GM19240 (cell line): ENCODE measurements at regions not wholly inside any gene's neighbourhood (a gene's known extent, or its start where the extent isn't known, plus 50 kb on each side); places are given as distances from the start of the nearest gene placed in this dataset.

Source experiments
- DNase-seq: peaks from one replicate; pipeline ENCODE4 v3.0.0; 2011; ENCODE audit warnings: low spot score; ENCODE audit not compliant: insufficient read length

- no peak for DNase-seq
These were observed 492.4 kb upstream of the SORCS1 start for GRCh38 chr10:107656932-107657331.

- no peak for DNase-seq
These were observed 489.4 kb upstream of the SORCS1 start for GRCh38 chr10:107653832-107654287.

- DNase-seq: no peak
These were observed 486.4 kb upstream of the SORCS1 start for GRCh38 chr10:107650939-107651338.

DNA sequence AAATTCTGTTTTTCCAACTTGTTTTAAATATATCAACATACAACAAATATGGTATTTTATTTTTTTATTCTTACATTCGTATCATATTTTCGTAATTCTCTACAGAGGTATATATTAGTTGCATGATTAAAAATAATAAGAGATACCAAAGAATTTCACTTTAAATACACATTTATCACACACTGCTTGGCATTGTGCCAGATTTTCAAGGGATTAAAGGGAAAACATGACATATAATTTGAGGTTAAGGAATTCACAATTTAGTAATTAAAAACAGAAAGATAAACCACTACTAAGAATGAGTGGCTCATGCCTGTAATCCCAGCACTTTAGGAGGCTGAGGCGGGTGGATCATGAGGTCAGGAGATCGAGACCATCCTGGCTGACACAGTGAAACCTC, 484.7 kb upstream of the SORCS1 start:
- DNase-seq: no peak

DNA sequence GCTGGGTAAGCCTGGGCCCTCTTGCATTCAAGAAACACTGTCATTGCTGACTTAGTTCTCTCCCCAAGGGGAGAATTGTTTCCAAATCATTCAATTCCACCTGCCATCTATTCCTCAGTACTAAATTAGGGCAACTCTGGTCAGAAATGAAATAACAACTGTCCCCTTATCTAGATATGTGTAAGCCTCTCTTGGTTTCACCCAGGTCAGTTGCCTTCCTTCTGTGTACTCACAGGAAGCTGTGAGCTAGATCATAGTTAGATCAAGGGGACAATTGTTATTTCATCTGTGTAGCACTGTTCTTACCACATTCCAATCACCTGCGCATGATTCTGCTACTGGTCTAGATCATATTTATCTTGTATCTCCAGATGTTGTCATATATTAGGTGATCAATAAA, 483.0 kb upstream of the SORCS1 start:
- DNase-seq: no peak

- no peak for DNase-seq
These were observed 467.4 kb upstream of the SORCS1 start for GRCh38 chr10:107631876-107632275.

GRCh38 chr10:107626862-107627261, 462.4 kb upstream of the SORCS1 start:
- DNase-seq: no peak

DNA sequence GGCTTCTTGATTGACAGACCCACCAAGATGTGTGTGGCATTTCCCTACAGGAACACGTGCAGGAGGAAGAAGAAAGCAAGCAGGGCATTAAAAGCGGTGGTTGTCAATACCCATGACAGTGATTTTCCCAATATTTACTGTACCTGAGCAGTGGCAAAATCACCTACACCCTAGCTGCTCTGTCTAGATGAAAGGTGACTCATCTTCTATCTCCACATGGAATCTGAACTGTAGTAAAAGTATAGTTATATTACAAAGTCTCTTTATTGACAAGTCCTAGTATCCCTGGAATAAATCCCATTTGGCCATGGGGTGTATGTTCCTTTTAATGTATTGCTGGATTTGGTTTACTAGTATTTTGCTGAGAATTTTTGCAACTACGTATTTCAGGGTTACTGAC, 458.8 kb upstream of the SORCS1 start:
- no peak for DNase-seq

DNA sequence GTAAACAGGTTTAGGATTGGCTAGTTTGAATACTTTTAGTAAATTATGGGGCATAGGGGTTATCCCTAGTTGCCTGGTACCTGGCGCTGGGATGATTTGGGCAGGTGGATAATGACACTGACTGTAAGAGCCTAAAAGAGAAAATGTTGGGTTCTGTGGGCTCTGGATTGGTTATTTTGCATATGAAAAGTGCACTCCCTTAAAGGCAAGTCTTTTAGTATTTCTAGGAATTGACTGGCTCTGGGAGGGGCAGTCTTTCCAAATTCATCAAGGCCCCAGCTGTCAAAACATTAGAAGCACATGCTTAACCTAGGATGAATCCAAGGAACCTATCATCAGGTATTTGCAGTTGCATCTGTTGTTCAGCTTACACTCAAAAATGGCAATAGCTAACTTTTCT, 454.6 kb upstream of the SORCS1 start:
- DNase-seq: no peak

GRCh38 chr10:107618504-107618994, 454.0 kb upstream of the SORCS1 start:
- DNase-seq: no peak

GRCh38 chr10:107616463-107617410, 452.2 kb upstream of the SORCS1 start:
- no peak for DNase-seq

- DNase-seq: no peak
These were observed 451.5 kb upstream of the SORCS1 start for GRCh38 chr10:107616031-107616430.

GRCh38 chr10:107614939-107615685, 450.6 kb upstream of the SORCS1 start:
- no peak for DNase-seq

DNA sequence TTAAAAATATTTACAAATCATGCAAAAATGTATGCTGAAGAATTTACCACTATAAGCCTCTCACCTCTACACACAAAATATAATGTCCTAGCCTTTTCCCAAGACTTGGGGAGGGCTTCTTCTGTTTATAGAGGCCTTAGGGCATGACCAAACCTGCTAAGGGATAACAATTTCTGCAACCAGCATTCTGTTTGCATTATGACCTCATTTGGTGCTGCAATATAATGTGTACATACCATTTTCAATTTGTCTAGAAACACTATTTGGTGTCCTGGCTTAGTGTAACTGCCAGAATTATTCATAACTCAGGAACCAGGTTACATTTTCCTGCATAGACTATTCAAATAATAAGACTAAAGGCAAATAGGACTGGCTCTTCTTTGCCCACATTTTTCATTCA, 446.6 kb upstream of the SORCS1 start:
- no peak for DNase-seq

DNA sequence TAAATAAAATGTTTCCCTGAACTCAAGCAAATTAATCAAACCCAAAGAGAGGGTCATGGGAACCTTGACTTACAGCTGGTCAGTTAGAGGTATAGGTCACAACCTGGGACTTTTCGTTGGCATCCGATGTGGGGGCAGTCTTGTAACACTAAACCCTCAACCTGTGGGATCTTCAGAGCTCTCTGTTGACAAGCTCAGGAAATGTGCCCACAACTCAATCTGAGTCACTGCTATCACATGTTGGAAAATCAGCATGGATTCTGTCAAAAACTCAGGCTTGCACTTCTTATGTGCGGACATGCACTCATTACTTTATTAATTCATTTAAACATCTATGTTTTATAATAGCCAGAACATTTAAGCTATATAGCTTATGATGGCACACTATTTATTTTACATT, 424.6 kb upstream of the SORCS1 start:
- no peak for DNase-seq

GRCh38 chr10:107585630-107586029, 421.1 kb upstream of the SORCS1 start:
- no peak for DNase-seq

GRCh38 chr10:107583974-107584373, 419.5 kb upstream of the SORCS1 start:
- DNase-seq: no peak

GRCh38 chr10:107579970-107580369, 415.5 kb upstream of the SORCS1 start:
- DNase-seq: no peak

- DNase-seq: no peak
These were observed 412.7 kb upstream of the SORCS1 start for GRCh38 chr10:107577221-107577620.

- DNase-seq: no peak
These were observed 412.2 kb upstream of the SORCS1 start for GRCh38 chr10:107576746-107577145.

- DNase-seq: no peak
These were observed 400.5 kb upstream of the SORCS1 start for GRCh38 chr10:107565014-107565413.

- no peak for DNase-seq
These were observed 396.7 kb upstream of the SORCS1 start for GRCh38 chr10:107561136-107561650.
